GM23248 (cell line): ENCODE measurements at regions not wholly inside any gene's neighbourhood (a gene's known extent, or its start where the extent isn't known, plus 50 kb on each side); places are given as distances from the start of the nearest gene placed in this dataset.

ENCODE experiments used
- DNase-seq: peaks from one replicate; pipeline ENCODE4 v3.0.0-alpha.2; 2015
- H2AFZ ChIP-seq: fragments of 200-600 bp; sonication (generic); 2 replicates; pipeline ENCODE4 v1.6.1; 2016; ENCODE audit warnings: antibody characterized with exemption
- H3F3A ChIP-seq: fragments of 200-600 bp; sonication (generic); 2 replicates; pipeline ENCODE4 v1.6.1; 2016; ENCODE audit warnings: mild to moderate bottlenecking, antibody characterized with exemption, mixed run types; ENCODE audit not compliant: insufficient read depth
- H3K27ac ChIP-seq: fragments of 200-600 bp; sonication (generic); 2 replicates; pipeline ENCODE4 v1.5.1; 2016; ENCODE audit warnings: mild to moderate bottlenecking
- H3K27me3 ChIP-seq: fragments of 200-600 bp; sonication (generic); replicated peaks from 2 replicates; pipeline ENCODE4 v1.6.1; 2016; ENCODE audit warnings: mild to moderate bottlenecking; ENCODE audit not compliant: insufficient read depth
- H3K36me3 ChIP-seq: fragments of 200-600 bp; sonication (generic); 2 replicates; pipeline ENCODE4 v1.6.1; 2016; ENCODE audit warnings: low read depth, mild to moderate bottlenecking
- H3K4me1 ChIP-seq: fragments of 200-600 bp; sonication (generic); 2 replicates; pipeline ENCODE4 v1.6.1; 2016; ENCODE audit warnings: mild to moderate bottlenecking; ENCODE audit not compliant: insufficient read depth
- H3K4me2 ChIP-seq: fragments of 200-600 bp; sonication (generic); one replicate; pipeline ENCODE4 v1.6.1; 2016; ENCODE audit warnings: mild to moderate bottlenecking; ENCODE audit not compliant: unreplicated experiment
- H3K4me3 ChIP-seq: fragments of 200-600 bp; sonication (generic); 2 replicates; pipeline ENCODE4 v1.5.1; 2016; ENCODE audit warnings: mild to moderate bottlenecking
- H3K79me2 ChIP-seq: fragments of 200-600 bp; sonication (generic); 2 replicates; pipeline ENCODE4 v1.6.1; 2016; ENCODE audit warnings: mild to moderate bottlenecking; ENCODE audit not compliant: insufficient read depth
- H3K9ac ChIP-seq: fragments of 200-600 bp; sonication (generic); 2 replicates; pipeline ENCODE4 v1.6.1; 2016; ENCODE audit warnings: mild to moderate bottlenecking
- H3K9me2 ChIP-seq: fragments of 200-600 bp; sonication (generic); 2 replicates; pipeline ENCODE4 v1.6.1; 2016; ENCODE audit warnings: mixed run types, mild to moderate bottlenecking, moderate library complexity; ENCODE audit not compliant: insufficient read depth
- H3K9me3 ChIP-seq: fragments of 200-600 bp; sonication (generic); one replicate; pipeline ENCODE4 v1.6.1; 2017; ENCODE audit warnings: low read depth
- H4K20me1 ChIP-seq: fragments of 200-600 bp; sonication (generic); 2 replicates; pipeline ENCODE4 v1.6.0; 2016; ENCODE audit not compliant: insufficient read depth
- EZH2 ChIP-seq: fragments of 200-600 bp; sonication (generic); IDR thresholded peaks from 2 replicates; pipeline ENCODE4 v1.6.1; 2018; ENCODE audit warnings: antibody characterized with exemption, mild to moderate bottlenecking; ENCODE audit not compliant: insufficient read depth, poor library complexity, severe bottlenecking
- EZH2phosphoT487 ChIP-seq: fragments of 200-600 bp; sonication (generic); IDR thresholded peaks from 2 replicates; pipeline ENCODE4 v1.6.1; 2018; ENCODE audit warnings: antibody characterized with exemption, moderate library complexity, mild to moderate bottlenecking, low read depth; ENCODE audit not compliant: insufficient read depth
- WGBS, 2 experiments: methylation state at CpG; one replicate each; pipeline ENCODE4 v1.1.6; 2015 to 2017; ENCODE audit warnings: low lambda C conversion rate in 2 of 2, low coverage in 1 of 2; ENCODE audit errors: missing lambda C conversion rate in 2 of 2; 5-methylcytosine and 5-hydroxymethylcytosine counted together
- in situ Hi-C: fragments of 300-500 bp; cut with MboI; formaldehyde crosslinking; loops from 2 replicates; pipeline ENCODE4 v1.15.0; 2020

DNA sequence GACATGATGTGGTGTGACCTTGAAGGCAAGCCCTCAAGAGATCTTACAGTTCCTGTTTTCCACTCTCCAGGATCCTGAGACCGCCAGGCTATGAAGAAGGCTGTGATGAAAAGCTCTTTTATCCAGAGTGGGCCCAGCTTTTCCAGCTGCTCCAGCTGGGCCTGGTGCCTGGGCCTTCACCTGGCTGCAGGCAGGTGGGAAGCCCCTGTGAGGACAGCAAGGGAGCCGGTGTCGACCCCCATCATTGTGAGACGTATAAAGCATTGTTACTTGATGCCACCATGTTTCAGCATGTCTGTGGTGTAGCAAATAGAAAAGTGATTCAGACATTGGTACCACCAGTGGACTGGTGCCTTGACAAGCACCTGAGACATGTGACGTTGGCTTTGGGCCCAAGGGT, 190.2 kb downstream of the KIF26A start:
- Histone ChIP-seq H3K4me1 (no peaks in the 10 kb centered on the region), H3K79me2 (no peaks in the 10 kb centered on the region), H3K27me3 (no peaks in the 10 kb centered on the region), H3K36me3 (no peaks in the 10 kb centered on the region), H3K9me2 (no peaks in the 10 kb centered on the region), H3K9me3 (no peaks in the 10 kb centered on the region), H3K9ac (no peak overlapping the region), H3F3A (no peaks in the 10 kb centered on the region), H3K4me2 (no peak overlapping the region), H3K27ac (no peak overlapping the region), H2AFZ (no peak overlapping the region), H4K20me1 (no peaks in the 10 kb centered on the region), H3K4me3 (no peak overlapping the region)
- 18 to 26% methylated on average over 5 of the region's 5 CpGs for WGBS, 2 experiments
- no peak for TF ChIP-seq EZH2
- TF ChIP-seq EZH2phosphoT487 = no peak
- in situ Hi-C loops = no loop called here
- no peak for DNase-seq

DNA sequence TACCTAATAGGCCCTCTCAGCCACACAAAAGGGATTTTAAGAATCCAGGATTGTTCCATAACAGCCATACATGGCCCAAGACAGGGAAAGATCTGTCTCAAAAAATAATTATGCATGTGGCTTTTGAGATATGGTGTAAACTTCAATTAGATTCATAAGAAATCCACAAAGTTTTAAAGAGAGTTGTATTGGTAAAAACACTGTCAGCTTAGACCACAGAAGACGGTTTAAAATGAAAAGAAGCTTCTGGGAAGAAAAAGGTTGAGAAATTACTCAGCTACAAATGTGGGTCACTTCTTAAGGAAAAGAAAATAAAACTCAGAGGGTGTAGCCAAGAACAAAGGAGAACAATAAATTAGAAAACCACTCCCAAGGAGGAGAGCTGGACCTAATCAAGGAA, 191.4 kb downstream of the KIF26A start:
- no peaks in the 10 kb centered on the region for H4K20me1 ChIP-seq
- H3K4me2 ChIP-seq = no peak overlapping the region
- in situ Hi-C loops = no loop called here
- no peaks in the 10 kb centered on the region for H3K27me3 ChIP-seq
- H3K4me1 ChIP-seq = no peaks in the 10 kb centered on the region
- no peak overlapping the region for H3K9ac ChIP-seq
- no peak overlapping the region for H2AFZ ChIP-seq
- H3F3A ChIP-seq = no peaks in the 10 kb centered on the region
- WGBS, 2 experiments = 14 to 20% methylated on average over 1 of the region's 1 CpG
- TF ChIP-seq EZH2 (no peak), EZH2phosphoT487 (no peak)
- no peak for DNase-seq
- H3K36me3 ChIP-seq = no peaks in the 10 kb centered on the region
- H3K27ac ChIP-seq = no peak overlapping the region
- H3K79me2 ChIP-seq = no peaks in the 10 kb centered on the region
- no peaks in the 10 kb centered on the region for H3K9me3 ChIP-seq
- H3K4me3 ChIP-seq = no peak overlapping the region
- no peaks in the 10 kb centered on the region for H3K9me2 ChIP-seq

DNA sequence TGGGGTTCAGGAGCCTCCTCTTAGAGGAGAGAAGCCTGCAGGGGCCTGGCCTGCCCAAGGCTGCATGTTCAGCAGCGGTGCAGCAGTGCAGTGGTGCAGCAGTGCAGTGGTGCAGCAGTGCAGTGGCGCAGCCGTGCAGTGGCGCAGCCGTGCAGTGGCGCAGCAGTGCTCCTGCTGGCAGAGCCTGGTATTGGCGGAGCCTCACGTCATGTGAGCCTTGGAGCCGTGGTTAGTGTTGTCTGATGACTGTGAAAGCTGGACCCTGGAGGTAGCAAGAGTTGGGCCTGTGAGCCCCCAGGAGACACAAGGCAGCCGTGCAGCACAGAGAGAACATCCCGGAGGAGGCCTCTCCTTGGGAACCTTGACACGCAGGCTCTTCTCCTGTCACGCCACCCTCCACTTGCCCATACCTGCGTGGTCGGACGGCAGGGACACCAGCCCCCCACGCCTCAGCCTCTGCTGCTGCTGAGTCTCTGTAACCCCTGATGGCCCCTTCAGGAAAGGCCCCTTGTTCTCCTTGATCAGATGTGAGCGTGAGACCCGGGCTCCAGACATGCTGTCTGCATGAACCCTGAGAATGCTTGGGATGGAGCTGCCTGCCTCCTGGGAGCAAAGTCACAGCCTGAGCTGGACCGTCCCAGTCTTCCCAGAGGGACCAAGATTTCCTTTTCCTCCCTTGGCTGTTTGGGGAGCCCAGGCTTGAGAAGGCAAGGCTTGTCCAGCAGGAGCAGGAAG, 193.7 kb downstream of the KIF26A start:
- TF ChIP-seq EZH2phosphoT487 = no peak
- TF ChIP-seq EZH2 = no peak
- H3K9me3 ChIP-seq = no peaks in the 10 kb centered on the region
- H3K79me2 ChIP-seq = no peaks in the 10 kb centered on the region
- no peak overlapping the region for H3K4me3 ChIP-seq
- no peak overlapping the region for H3K4me2 ChIP-seq
- H3K9ac ChIP-seq = no peak overlapping the region
- H3F3A ChIP-seq = no peaks in the 10 kb centered on the region
- in situ Hi-C loops = no loop called here
- no peak overlapping the region for H2AFZ ChIP-seq
- no peaks in the 10 kb centered on the region for H4K20me1 ChIP-seq
- 51 to 53% methylated on average over 20 of the region's 20 CpGs for WGBS, 2 experiments
- DNase-seq = no peak
- no peaks in the 10 kb centered on the region for H3K36me3 ChIP-seq
- H3K9me2 ChIP-seq = no peaks in the 10 kb centered on the region
- H3K27me3 ChIP-seq = no peaks in the 10 kb centered on the region
- H3K27ac ChIP-seq = no peak overlapping the region
- H3K4me1 ChIP-seq = no peaks in the 10 kb centered on the region

DNA sequence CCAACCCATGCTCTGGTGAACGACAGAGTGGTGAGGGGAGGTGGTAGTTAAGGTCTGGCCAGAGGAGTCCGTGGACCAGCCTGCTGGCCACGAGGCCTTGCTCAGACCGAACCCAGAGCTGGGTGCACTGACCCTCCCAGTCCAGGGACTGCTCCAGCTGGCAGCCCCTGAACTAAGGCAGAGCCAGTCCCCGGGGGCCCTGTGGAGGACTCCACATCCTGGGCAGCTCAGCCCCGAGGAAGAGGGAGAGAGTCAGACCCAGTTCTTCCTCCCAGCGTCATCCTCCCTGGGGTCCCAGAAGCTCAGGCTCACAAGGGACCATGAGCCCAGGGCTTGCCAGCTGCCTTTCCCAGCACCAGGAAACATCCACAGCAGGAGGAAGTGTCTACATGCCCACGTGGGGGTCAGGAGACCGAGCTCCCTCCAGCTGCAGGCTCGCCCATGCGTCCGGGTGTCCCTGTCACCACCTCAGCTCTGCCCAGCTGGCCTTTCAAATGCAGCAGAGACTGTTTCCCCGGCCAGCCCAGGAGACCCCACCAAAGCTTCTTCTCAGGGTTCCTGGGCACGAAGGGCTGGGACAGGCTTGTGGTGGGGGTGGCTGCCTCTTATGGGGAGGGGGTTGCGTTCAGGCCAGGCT, 194.4 kb downstream of the KIF26A start:
- 12 to 19% methylated on average over 15 of the region's 15 CpGs for WGBS, 2 experiments
- Histone ChIP-seq H3K4me3 (no peak overlapping the region), H3F3A (no peaks in the 10 kb centered on the region), H3K36me3 (no peaks in the 10 kb centered on the region), H2AFZ (no peak overlapping the region), H3K4me1 (no peaks in the 10 kb centered on the region), H3K9ac (no peak overlapping the region), H3K27me3 (no peaks in the 10 kb centered on the region), H3K9me2 (no peaks in the 10 kb centered on the region), H3K27ac (no peak overlapping the region), H3K9me3 (no peaks in the 10 kb centered on the region), H3K79me2 (no peaks in the 10 kb centered on the region), H3K4me2 (no peak overlapping the region), H4K20me1 (no peaks in the 10 kb centered on the region)
- in situ Hi-C loops = no loop called here
- DNase-seq = no peak
- no peak for TF ChIP-seq EZH2
- TF ChIP-seq EZH2phosphoT487 = no peak
